ENCODE measurements at regions not wholly inside any gene's neighbourhood (a gene's known extent, or its start where the extent isn't known, plus 50 kb on each side); places are given as distances from the start of the nearest gene placed in this dataset.

DNA sequence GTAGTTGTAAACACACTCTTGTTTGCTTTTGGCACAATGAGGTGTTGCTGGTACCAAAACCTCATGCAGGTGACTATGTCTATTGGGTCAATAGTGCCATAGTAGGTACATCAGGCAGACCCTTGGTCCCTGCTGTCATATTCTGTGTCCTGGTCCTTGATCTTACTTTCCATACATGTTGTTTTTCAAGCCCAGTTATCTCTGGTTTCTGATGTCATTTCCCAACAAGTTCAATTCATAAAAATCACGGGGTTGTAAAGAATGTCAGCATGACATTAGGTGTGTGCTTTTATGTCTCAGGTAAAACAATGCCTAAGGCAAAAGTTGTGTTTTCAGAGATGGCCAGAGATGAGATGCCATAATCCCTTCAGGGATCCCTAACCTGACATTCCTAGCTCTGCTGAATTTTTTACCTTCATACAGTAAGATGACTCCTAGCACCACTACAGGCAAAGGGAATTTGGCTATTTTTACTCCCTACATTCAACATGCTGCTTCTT lies 390.3 kb upstream of the PKN2 start:
- Mint-ChIP-seq H3K36me3 (ENCODE audit: low read depth) (no peaks in the 10 kb centered on the region), H3K9me3 (peaks cover 17% of the 10 kb centered on the region), H3K27me3 (ENCODE audit: insufficient read depth) (no peaks in the 10 kb centered on the region; the same call in 1 of the 2 replicates), H3K4me3 (no peak overlapping the region), H3K4me1 (ENCODE audit: low read depth) (no peaks in the 10 kb centered on the region), H3K27ac (no peak overlapping the region)
- DNase-seq: no peak
- TF ChIP-seq, protein P1, sequence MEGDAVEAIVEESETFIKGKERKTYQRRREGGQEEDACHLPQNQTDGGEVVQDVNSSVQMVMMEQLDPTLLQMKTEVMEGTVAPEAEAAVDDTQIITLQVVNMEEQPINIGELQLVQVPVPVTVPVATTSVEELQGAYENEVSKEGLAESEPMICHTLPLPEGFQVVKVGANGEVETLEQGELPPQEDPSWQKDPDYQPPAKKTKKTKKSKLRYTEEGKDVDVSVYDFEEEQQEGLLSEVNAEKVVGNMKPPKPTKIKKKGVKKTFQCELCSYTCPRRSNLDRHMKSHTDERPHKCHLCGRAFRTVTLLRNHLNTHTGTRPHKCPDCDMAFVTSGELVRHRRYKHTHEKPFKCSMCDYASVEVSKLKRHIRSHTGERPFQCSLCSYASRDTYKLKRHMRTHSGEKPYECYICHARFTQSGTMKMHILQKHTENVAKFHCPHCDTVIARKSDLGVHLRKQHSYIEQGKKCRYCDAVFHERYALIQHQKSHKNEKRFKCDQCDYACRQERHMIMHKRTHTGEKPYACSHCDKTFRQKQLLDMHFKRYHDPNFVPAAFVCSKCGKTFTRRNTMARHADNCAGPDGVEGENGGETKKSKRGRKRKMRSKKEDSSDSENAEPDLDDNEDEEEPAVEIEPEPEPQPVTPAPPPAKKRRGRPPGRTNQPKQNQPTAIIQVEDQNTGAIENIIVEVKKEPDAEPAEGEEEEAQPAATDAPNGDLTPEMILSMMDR (IDR thresholded peaks at IDR 0.05): no peak

DNA sequence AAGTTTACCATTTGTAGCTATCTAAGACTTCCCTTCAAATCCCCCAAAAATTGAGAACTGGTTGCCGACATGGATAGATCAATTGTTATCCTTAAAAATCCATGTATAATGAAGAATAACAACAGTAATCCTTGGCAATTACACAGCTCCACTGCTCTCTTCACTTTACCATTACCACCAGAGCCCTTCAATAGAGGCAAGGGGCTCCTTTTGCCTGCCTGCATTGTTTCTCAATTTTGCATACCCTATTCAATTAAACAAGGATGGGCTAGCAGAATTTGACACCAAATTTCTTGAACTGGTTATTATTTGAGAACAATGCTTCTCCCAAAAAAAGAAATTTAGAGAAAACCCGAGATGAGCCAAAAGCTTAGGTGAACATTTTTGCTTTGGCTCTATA lies 387.8 kb upstream of the PKN2 start:
- Mint-ChIP-seq H3K36me3 (ENCODE audit: low read depth) (no peaks in the 10 kb centered on the region), H3K27ac (no peak overlapping the region), H3K27me3 (ENCODE audit: insufficient read depth) (no peaks in the 10 kb centered on the region; the same call in 1 of the 2 replicates), H3K4me1 (ENCODE audit: low read depth) (no peaks in the 10 kb centered on the region), H3K9me3 (peaks cover 11% of the 10 kb centered on the region), H3K4me3 (no peak overlapping the region)
- DNase-seq: no peak
- TF ChIP-seq, protein P1 (IDR thresholded peaks at IDR 0.05): no peak

DNA sequence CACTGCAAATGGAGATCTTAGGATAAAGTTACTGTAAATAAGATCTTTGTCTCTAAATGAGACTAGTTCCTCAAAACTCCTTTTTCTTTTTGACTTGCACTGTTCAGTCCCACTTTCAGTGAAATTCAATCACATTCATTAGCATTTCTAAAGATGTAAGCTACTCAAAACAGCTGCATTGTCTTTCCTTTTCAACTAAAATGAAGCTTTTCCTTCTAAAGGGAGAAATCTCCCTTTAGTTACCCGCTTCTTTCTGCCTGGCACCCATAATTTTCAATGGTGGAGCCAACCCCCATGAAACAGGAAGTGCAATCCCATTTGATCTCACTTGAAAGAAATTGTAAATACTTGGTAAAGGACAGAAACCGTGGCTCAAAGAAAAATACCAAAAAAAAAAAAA lies 387.4 kb upstream of the PKN2 start:
- Mint-ChIP-seq H3K4me3 (no peak overlapping the region), H3K4me1 (ENCODE audit: low read depth) (no peaks in the 10 kb centered on the region), H3K27ac (no peak overlapping the region), H3K36me3 (ENCODE audit: low read depth) (no peaks in the 10 kb centered on the region), H3K27me3 (ENCODE audit: insufficient read depth) (no peaks in the 10 kb centered on the region; the same call in 1 of the 2 replicates), H3K9me3 (peaks cover 10% of the 10 kb centered on the region)
- no peak for DNase-seq
- TF ChIP-seq, protein P1 (IDR thresholded peaks at IDR 0.05): no peak

DNA sequence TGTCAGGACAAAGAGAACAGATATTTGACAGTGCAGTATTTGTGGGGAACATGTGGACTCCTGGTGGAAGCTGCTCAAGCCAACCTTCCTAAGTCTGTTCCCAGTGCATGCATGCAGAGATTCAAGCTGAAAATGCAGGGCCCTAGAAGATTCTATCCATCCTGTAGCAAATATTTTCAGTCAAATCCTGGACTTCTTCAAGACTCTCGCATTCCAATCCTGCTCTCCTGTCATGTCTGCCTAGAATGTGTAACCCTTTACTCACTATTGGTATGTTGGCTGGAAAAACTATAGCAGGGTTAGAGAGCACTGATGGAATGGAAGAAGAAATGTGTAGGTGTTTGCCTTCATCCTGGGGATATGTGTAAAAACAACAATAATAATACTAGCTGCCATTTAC lies 385.6 kb upstream of the PKN2 start:
- H3K4me3 Mint-ChIP-seq: no peak overlapping the region
- peaks cover 5% of the 10 kb centered on the region for H3K9me3 Mint-ChIP-seq
- no peaks in the 10 kb centered on the region for H3K36me3 Mint-ChIP-seq (ENCODE audit: low read depth)
- no peak for DNase-seq
- H3K27me3 Mint-ChIP-seq (ENCODE audit: insufficient read depth): no peaks in the 10 kb centered on the region
- TF ChIP-seq, protein P1 (IDR thresholded peaks at IDR 0.05): no peak
- H3K4me1 Mint-ChIP-seq (ENCODE audit: low read depth): no peaks in the 10 kb centered on the region
- no peak overlapping the region for H3K27ac Mint-ChIP-seq

DNA sequence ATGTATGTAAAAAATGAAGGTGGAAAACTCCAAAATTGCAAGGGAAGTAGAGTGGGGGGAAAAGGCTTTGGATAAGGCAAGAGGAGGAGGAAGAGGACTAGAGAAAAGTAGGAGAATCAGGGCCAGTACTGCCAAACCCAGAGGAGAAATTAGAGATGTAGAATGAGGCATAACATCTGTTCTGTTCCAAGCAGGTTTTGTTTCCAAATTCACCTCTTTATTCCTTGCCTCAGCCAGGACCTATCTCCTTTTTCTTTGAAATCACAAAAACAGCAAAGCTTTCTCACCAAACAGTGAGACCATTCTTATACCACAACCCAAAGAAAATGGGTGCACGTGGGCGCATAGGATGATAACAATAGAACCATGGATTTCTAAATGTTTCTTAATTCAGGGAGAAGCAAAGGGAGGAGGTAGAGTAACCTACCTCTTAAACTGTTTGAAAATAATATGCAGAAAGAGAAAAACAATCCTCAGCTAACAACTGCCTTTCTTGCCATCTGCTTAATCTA lies 383.3 kb upstream of the PKN2 start:
- Mint-ChIP-seq H3K27me3 (ENCODE audit: insufficient read depth) (no peaks in the 10 kb centered on the region), H3K36me3 (ENCODE audit: low read depth) (no peaks in the 10 kb centered on the region), H3K4me1 (ENCODE audit: low read depth) (no peaks in the 10 kb centered on the region), H3K27ac (no peak overlapping the region), H3K9me3 (peaks cover 1% of the 10 kb centered on the region), H3K4me3 (no peak overlapping the region)
- TF ChIP-seq, protein P1 (IDR thresholded peaks at IDR 0.05): no peak
- no peak for DNase-seq
